GM19023 (cell line): ENCODE measurements at regions not wholly inside any gene's neighbourhood (a gene's known extent, or its start where the extent isn't known, plus 50 kb on each side); places are given as distances from the start of the nearest gene placed in this dataset.
"Not testable (repeated sequence)": the region's sequence is repeated elsewhere in the genome, so short reads cannot be mapped to it uniquely, and the experiment has no call there.

Experiments
- ATAC-seq: cut with Tn5 transposase; IDR thresholded peaks from one replicate; pipeline ENCODE4 v1.9.1; 2021; ENCODE audit warnings: mild to moderate bottlenecking, moderate library complexity; ENCODE audit not compliant: unreplicated experiment

DNA sequence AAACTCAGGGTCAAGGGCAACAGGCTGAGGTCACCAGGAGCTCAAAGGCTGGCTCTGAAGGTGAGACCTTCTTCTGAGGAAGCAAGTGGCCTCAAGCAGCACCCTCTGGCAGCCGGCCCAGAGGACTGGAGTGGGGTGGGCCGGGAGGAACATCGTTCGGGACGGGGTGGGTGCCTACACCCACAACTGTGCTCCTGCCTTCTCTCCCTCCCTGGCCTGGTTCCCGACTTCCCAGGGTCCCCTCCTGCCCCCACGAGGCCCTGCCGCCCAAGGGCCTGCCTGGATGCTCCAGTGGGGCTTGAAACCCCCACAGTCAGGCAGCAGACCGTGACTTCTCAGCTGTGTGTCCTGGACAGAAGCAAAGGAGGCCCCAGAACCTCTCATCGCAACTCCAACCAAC is 195.7 kb downstream of the IGLL1 start:
- ATAC-seq = no peak

DNA sequence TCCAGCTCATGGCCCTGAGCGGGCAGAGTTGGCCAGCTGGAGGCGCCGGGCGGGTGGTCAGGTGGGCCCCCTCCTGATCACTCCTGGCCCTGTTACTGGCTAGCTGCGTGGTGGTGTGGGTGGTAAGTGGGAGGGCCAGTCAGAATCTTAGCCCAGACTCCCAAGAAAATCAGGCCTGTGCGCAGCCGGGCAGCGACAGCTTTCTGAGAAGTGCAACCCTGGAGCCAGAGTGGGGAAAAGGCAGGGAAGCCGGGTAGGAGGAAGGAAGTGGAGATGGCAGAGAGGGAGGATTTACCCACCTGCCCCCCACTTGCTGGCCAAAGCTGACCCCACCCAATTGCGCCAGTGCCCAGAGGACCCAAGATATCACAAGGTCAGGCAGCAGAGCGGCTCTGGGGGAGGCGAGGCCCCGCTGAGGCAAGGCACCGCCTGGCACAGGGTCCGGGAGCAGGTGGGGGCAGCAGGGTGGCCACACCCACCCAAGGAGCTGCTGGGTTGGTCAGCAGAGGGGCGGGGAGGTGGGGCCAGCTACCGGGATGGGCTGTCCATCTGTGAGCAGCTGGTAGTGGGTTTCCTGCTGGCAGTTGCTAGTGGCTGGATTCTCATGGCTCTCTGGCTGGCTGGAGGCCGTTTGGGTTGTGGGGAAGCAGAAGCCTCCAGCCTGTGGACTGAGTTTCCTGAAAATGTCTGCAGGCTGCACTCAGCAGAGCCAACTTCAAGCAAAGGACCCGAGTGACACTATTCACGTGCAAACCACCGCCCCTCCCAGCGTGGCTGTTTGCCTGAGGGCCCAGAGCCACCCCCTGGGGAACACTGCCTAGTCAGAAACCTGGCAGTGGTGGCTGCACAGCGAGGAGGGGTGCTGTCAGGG is 196.4 kb downstream of the IGLL1 start:
- ATAC-seq = no peak

DNA sequence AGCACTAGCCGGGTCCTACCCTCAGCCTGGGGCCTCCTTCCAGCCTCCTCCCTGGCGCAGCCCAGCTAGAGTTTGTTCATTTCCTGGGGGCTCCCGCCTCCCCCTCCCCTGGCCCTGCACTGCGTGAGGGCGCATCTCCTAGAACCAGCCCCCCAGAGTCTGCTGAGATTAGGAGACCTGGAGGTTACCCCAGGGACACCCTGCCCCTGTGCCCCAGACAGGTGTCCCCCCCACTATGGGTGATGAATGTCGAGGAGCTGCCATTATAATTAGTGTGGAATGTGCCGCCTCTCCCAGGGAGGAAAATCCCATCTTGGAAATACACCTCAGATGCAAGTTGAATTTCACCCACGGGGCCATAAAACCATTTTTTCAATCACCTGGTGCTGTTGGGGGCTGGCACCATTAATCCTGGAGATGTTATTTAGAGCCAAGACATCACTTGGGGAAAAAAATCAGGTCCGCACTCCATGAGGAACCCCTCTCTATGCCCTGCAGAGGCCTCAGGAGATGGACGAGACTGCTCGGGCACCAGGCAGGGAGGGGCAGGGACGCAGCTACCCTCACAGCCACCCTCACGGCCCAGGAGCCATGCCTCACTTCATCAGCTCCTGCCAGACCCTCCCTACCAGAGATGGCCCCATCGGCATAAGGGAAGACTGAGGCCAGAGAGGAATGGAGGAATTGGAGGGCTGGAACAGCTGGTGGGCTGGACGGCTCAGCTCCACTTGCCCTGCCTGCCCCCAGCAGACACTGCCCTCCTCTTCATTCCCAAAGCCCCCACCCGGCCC is 197.5 kb downstream of the IGLL1 start:
- no peak for ATAC-seq

DNA sequence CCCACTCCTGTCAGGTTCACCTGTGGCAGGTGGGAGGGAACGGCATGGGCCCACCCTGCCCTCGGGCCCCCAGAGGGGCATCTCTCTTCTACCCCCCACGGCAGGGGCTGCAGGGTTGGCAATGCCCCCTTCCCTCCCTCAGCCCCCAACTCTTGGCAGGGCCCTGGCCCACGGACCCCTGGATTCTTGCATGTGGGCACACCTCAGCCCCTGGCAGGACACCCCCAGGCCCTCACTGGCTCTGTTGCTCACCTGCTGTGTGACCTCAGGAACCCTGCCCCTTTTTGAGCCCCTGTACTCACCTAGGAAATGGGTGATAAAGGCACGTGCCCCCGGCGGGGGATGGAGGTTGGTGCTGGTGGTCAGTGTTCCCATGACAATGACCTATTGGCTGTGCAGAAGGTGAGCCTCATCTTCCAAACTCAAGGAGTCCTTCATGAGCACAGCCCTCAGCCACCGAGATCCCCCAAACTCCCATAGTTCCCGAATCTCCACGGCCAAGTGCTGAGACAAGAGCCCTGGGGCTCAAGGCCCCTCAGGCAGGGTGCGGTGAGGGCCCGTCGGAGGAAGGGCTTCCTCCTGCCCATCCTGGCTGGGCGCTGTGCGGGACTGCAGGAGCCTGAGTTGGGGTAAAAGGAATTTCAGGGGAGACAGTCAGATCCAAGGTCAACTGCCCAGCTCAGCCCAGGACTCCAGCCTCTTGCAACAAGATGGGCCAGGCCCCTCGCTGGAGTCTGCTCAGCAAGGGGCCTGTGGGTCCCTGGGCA is 198.2 kb downstream of the IGLL1 start:
- no peak for ATAC-seq

DNA sequence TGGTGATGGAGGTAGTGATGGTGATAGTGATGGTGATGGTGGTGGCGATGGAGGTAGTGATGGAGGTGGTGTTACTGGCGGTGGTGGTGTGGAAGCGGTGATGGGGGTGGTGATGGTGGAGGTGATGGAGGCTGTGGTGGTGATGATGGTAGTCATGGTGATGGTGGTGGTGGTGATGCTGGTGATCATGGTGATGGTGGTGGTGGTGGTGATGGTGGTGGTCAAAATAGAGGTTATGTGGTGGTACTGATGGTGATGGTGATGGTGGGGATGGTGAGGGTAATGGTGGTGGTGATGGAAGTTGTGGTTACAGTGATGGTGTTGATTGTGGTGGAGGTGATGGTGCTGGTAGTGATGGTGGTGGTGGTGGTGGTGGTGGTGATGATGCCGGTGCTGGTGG is 199.2 kb downstream of the IGLL1 start:
- no peak for ATAC-seq

DNA sequence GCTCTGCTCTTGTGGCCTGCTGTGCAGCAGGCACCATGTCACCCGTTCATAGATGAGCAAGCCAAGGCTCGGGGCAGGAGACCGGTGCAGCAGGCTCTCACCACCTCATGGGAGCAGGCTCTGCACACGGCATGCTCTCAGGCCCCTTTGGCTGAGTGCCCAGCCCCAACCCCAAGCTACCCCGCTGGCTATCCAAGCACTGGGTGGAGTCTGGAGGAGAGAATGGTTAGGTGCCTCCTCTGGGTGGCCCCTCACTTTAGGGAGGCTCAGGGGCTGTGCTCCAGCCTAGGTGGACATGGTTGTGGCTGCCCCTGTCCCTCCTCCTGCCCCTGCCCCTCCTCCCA is 199.9 kb downstream of the IGLL1 start:
- no peak for ATAC-seq

DNA sequence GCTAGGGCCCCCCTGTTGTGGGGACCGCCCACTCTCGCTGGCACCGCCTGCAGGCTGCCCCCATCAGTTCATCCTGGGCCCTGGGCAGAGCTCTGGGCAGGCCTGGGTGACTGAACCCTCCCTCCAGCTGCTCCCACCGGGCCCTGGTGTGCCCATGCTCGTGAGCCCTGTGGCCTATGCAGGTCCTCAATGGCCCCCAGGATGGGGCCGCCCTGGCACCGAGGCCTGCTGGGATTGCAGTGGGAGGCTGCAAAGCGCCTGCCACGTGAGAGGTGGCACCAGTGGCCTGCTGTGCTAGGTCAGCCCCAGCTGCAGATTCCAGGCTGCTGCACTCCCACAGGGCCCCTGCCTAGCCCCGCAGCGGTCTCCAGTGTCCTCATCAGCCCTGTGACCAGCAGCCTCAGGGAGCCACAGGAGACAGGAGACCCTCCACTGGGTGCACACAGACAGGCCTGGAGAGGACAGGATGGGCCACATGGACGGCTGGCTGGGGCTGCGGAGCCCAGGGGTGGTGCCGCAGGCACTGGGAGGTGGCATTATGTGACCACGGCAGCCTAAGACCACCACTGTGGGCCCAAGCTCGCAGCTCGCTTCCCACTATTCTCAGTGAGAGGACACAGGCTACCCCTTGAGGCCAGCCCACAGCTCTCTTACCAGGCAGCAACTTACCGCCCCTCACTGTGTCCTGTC is 199.4 kb downstream of the BCR start:
- ATAC-seq = not testable (repeated sequence)

DNA sequence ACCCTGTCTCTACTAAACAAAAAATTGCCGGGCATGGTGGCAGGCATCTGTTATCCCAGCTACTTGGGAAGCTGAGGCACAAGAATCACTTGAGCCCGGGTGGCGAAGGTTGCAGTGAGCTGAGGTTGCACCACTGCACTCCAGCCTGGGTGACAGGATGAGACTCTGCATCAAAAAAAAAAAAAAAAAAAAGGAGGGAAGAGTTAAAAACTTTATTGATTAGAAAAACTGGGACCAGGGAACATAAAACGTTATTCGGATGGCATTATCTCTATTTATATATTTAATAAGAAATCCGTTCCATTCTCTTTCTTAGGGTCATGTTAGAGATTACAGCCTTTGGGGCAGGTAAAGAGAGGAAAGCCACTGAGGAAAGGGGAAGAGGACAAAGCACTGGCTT is 197.5 kb downstream of the BCR start:
- ATAC-seq = no peak

DNA sequence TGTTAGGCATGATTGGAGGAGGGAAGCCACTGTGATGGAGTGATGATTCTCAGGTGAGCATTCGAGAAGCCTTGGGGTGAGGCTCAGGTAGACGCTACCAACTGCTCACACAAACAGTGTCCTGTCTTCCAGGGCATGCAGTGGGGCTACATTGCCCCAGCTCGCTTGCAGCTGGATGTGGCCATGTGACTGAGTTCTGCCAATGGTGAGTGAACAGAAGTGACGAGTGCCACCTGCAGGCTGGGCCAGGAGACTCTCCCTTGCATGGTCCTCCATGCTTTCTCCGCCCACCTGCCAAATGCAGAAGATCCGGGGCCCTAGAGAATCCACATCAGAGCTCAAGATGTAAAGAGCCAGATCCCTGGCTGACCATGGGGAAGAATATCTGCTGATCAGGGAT is 195.9 kb downstream of the BCR start:
- no peak for ATAC-seq

DNA sequence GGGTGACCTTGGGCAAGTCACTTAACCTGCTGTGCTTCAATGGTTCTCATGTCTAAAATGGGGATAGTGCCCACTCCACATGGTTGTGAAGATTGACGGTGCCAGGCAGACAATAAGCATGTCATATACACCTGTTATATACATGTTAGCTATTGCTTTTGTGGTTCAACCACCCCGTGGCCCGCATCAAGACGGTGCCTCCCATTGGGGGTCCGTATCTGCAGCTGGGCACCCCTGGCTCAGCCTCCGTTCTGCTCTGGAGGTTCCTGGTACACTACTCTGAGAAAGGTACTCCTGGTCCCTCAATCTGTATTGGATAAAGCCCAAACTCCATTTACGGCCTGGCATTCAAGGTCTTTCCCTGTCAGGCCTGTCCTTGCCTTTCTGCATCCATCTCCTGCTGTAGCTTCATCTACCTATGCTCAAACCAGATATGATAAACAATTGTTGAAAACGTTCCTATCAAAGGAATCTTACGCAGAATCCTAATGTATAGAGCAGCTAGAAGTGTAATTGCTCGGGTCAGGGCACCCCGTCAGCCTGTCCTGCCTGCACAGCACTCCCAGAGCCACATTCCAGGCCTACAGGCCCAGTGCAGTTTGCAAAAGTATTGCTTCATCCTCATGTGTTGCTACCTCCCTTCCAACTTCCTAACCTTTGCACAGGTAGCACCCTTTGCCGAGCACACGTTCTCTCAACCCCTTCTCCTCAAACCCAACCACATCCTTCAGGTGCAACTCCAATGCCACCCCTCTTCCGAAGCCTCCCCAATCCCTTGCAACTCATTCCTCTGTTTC is 194.9 kb downstream of the BCR start:
- no peak for ATAC-seq

DNA sequence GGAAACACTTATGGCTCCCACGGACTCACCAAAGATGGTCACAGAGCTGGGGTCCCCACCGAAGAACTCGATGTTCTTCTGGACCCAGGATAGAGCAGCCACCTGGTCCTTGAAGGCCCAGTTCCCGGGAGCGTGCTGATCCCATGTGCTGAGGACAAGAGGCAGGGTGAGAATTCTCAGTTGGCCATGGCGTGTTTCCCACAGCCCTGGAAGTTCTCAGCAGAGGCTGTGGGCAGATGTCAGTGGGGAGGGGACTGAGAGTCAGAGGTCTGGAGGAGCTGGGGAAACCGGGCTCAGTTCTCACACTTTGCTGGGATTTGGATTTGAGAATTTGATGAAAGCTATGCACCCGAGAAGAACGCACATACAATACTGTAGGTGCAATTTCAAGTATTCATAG is 193.3 kb downstream of the BCR start:
- no peak for ATAC-seq

DNA sequence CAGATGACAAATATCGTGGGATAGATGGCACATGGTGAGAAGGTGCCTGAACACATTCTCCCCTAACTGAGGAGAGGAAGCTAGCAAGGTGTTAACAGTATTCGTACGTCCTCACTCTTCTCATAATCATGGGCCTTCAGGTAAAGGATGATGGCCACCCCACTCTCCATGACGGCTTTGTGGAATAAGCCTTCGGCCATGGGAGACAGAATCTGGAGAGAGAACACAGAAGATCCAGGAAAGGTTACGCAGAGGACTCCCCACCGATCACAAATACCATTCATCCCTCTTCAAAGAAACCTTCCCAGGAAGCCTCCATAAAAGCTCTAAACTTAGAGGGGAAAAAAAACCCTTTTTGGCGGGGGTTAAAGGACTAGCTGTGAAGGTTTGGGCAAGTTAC is 189.9 kb downstream of the BCR start:
- no peak for ATAC-seq

DNA sequence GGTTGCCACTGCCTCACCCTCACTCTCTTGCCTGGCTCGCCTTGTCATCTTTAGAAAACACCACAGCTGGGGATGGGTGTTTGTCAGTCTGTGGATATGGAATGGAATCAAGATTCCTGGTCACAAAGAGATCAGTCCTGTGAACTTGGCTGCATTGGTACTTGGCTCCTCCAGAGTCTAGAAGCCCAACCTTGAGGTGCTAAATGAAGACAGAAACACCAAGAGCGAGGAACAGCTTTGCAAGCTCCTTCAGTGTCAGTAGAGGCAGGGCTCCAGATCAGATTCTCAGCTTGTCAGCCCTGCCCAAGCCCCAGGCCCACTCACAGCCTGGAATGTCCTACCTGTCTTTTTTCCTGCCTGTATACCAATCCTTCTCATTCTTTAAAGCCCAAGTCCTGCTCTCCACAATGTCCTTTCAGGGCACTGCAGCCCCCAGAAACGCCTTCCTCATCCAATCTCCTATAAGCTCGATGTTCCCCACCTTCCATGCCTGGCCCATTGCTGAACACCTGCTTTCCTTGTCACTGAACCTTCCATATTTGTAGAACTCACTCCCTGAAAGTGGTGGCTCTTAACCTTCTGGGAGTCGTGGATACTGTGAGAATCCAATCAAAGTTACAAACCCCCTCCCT is 188.9 kb downstream of the BCR start:
- no peak for ATAC-seq
